ENCODE measurements at regions not wholly inside any gene's neighbourhood (a gene's known extent, or its start where the extent isn't known, plus 50 kb on each side); places are given as distances from the start of the nearest gene placed in this dataset.

DNA sequence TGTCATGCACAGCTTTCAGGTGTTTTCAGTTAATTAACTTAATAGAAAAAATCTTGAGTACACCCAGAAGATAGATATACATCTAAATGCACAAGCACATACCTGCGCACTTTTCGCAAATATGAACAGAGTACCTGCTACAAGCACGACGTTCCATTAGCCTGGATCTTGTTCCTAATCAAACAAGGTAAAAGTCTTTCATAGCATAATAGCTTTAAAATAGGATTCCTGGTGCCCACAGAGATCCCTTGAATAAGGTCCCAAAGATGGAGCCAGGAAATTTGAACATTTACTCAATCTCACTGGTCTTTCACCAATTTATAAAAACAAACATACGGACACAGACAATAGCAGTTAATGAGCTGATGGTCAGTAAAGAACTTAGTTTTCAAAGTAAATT, 689.8 kb upstream of the CHORDC1 start:
- DNase-seq: no peak

DNA sequence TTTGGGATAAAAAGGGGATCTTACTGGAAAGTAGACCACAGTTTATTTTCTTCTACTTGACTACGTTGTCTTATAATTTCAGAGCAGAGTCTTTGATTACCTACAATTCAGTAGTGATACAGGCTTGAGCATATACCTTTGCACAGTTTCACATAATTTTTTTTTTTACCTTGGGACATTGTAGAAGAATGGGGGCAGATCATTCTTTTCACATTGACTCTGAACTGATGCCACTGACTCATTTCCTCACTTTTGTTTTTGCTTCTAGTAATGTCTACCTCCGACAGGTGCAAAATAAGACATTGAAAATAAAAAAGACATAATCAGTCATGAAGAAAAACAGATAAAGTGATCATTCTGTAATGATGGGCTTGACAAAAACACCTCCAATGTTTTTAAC, 688.3 kb upstream of the CHORDC1 start:
- DNase-seq: no peak

DNA sequence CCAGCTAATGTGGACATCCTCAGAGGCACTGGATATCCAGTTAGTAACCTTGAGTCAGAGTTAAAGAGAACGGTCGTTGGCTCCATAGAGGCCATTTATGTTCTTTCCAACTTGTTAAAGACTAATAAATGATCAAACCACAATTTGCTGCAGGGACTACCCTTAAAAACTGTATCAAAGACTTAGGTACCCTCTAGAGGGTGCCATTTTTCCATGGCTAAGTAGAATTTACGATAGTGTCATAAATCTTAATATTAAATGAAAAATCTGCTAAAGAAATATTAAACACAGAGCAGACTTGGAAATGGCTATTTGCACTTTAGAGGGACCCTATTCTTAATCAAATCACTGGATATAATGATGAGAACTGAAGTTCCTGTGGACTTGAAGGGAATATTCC, 685.2 kb upstream of the CHORDC1 start:
- DNase-seq: no peak

DNA sequence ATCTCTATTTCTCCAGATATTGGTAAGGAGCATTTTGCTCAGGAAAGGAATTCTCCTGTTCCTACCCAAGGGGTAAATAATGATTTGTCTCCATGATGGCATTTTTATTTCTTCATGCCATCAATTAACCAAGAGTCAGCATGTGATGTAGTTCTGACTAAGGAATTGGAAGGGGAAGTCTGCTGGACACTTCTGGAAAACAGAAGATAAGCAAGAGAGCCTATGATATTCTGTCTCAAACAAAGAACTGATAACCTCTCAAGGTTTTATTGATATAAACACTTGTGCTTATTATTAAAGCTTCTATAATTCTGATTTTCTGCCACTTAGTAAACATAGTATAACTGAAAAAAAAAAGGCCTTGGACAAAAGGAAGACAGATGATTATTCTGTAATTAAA, 673.0 kb upstream of the CHORDC1 start:
- no peak for DNase-seq

DNA sequence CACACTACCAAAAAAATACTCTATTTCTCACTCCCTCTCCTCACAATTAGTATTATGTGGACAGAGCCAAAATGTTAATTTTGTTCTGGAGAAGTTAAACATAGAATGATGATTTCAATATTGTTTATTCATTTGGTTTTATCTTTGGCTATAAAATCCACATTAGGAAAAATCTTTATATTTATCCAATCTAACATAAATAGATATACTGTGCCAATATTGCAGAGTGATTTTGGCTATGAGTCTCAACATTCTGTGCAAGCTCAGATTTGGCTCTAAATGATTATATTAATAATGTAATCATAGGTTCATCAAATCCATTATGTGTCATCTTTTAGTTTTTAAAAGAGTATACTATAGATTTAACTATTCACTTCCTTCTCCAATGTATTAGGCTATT, 667.5 kb upstream of the CHORDC1 start:
- no peak for DNase-seq

DNA sequence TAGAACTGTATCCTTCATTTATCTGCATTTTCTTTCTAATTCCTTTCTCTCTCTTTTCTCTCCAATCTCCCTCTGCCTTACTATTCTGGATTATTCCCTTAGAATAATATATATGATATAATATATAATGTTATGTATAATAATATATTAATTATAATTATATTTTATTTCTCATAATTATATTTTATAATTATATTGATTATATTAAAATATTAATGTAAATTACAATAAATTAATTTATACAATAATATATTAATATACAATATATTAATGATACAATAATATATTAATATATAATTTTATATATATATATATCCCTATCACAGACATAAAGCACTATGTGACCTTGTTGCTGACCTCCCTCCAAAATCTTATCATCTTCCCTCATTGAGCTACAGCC, 661.3 kb upstream of the CHORDC1 start:
- no peak for DNase-seq

DNA sequence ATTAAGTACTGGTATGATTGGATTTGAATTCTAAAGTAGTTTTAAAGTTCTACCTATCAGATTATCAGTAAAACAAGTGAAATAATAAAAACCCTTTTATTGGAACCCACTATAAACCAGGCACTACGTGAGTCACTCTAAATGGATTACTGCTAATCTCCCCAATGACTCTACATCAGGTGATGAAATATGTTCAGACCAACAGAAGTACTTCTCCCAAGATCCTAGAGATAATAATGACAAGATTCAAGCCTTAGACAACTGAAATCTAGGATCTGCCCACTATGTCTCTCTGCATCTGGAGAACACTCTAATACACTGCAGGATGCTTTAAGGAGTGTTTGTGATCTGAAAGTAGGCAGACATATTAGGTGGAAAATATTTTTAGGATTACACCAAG, 652.1 kb upstream of the CHORDC1 start:
- no peak for DNase-seq

DNA sequence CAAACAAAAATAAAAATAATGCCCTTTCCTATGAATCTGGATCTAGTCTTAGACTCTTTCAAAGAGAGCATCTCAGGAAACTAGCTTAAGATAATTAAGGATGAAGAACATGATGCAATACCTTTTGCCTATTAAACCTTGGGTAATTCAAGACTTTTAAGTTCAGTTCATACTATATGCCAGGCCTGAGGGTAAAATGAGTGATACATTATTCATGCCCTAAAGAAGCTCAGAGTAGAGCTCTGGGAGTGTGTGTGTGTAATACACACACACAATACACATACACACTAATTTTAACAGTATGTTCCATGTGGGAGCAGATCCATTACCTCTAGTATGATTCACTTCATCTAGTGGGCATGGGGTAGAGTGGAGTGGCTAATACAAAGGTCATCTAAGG, 651.4 kb upstream of the CHORDC1 start:
- DNase-seq: no peak

DNA sequence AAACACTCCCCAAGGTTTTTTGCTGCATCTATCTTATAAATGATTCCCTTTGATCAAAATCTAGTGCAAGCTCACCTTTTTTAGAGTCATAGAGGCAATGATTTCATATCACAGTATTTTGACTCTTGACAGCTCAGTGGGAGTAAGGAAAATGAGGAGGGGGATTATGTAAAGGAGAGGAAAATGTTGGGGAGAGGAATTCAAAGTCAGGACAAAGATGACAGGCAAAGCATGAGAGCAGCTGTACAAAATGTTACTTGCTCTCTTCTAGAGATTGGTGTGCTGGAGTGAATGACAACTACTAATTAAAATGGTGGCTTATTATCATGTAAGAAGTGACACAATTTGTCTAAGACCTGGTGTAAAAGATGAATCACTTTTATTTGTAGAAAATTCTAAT, 644.6 kb upstream of the CHORDC1 start:
- DNase-seq: no peak

DNA sequence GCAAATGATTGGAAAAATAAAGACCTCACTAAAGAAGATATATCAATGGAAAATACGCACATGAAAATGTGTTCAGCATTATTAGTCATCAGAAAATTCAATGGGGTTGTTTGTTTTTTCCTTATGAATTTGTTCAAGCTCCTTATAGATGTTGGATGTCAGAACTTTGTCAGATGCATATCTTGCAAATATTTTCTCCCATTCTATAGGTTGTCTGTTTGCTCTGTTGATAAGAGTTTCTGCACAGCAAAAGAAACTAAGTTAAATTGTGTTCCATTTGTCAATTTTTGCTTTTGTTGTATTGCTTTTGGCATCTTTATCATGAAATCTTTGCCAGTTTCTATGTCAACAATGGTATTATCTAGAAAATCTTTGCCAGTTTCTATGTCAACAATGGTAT, 633.9 kb upstream of the CHORDC1 start:
- DNase-seq: no peak

DNA sequence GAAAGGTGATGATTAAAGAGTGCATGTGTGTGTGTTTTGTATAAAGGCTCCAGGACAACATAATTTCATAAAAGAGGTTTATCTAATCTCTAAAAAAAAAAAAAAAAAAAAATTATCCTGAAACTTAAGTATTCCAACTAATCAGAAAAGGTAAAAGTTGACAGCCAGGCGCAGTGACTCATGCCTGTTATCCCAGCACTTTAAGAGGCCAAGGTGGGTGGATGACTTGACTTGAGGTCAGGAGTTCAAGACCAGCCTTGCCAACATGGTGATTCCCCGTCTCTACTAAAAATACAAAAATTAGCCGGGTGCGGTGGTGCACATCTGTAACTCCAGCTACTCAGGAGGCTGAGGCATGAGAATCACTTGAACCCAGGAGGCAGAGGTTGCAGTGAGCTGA, 632.7 kb upstream of the CHORDC1 start:
- DNase-seq: no peak

DNA sequence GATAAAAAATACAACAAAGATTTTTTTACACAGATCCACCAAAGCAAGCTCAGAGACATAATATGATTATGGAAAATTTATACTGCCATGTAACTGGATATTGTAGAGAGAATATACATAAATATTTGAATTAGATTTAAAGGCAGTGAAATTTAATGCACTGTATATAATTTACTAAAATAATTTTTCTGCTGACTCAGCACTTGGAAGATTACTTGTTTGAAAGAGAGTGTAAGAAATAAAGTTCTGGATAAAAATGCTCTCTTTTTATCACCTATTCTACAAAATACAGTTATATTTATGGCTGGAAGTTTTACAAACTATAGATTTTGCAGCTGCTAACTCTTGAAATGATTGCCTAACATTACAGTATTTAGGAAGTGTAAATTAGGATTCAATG, 628.3 kb upstream of the CHORDC1 start:
- DNase-seq: no peak

DNA sequence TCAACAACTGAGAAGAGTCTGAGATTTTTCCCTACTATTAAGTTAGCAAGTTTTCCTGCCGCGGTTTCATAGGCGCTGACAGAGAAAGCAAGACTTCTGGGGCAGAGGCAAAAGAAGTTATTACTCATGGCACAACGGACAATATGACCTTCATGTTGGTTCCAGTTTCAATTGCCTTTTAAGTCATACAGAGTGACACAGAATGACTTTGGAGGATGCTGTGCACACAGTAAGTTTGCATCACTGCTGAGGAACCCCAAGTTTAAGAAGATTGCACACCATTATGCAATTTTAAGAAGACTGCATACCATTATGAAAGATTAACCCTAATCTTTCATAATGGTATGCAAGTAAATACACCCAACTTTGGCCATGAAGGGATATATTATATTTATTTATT, 626.5 kb upstream of the CHORDC1 start:
- no peak for DNase-seq

DNA sequence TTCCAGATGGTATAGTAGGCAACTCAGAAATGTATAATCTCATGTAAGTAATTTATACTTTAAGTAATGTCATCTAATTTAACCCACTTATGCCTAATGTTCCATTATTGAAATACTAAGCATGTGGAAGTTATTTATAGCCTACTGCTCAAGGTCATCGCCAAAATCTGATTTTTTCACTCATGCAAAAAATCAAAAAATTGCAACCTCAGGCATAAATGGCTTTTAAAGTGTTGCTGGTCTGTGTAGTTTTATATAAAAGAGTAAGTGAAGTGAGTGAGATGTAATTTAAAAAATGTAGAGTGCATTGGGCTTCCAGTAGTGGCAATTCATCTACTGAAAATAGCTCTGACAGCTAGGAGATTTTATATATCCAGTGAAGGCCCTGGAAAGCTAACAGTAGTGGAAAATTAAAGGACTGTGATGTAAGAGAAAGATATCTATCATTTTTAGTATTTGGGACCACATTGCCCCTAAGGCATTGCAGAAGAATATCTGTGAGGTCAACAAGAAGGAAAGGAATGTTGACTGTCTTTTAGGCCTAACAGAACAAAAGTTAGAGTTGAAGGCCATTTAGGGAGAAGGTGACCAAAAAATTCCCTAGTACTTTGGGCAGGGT, 624.5 kb upstream of the CHORDC1 start:
- no peak for DNase-seq

DNA sequence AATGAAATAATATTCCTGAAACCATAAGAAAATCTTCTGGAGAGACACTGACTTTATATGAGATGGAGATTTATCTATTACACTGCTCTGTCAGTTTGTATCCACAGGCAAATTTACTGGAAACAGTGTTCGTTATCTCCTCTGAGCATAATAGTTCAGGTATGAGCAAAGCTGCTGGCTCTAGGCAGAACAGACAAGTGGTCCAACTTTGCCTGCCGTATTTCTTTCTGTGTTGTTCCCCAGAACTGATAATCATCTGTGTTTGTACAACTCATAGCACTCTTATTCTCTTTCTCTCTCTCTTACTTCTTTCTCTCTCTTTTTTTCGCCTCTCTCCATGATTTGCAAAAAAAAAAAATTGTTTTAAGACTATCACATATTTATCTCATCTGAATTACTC, 623.8 kb upstream of the CHORDC1 start:
- no peak for DNase-seq

DNA sequence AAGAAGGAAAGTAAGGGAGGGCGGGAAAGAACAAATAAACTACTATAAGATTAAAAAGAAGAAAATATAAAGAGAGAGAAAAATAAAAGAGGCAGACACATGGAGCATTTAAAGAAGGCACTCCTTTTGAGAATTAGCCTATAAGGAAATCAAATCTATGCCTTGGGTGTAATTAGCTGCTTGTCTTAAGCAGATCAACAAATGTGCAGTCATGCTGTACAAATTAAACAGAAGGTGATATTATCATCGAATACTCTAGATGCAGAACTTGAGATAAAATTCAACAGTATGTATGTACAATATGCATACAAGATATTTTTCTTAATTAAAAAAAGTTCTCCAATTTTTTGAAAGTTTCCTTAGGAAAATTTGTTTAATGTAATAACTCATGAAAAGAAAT, 623.0 kb upstream of the CHORDC1 start:
- DNase-seq: no peak

DNA sequence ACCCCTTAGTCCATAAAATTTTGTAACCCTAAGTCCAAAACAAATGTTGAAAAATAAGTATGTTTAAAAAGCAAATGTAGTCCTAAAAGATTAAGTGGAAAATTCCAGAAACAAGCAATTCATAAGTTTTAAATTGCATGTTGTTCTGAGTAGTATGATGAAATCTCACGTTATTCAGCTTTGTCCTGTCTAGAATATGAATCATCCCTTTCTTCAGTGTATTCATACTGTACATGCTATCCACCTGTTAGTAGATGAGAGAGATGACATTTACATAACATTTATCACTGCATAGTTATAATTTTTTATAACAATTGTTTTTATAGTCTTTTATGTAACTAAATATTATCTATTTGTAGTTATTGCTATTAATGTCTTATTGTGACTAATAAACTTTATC, 622.3 kb upstream of the CHORDC1 start:
- no peak for DNase-seq

DNA sequence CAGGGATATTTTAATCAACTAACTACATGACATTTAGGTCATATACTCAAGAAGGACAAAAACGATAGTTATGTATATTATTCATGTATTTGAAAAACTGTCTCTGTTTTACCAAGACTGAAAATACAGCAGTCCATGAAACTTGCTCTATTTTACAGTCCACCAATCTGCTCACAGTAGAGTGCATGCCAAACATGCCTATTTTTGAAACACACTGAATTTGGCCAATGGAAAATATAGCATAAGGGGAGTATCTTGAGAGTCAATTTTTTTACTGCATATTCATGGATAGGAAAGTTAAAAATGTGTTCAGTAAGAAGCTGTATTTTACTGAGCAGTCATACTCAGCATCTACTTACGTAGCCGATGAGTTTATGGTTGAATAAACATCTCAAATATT, 621.2 kb upstream of the CHORDC1 start:
- DNase-seq: no peak

DNA sequence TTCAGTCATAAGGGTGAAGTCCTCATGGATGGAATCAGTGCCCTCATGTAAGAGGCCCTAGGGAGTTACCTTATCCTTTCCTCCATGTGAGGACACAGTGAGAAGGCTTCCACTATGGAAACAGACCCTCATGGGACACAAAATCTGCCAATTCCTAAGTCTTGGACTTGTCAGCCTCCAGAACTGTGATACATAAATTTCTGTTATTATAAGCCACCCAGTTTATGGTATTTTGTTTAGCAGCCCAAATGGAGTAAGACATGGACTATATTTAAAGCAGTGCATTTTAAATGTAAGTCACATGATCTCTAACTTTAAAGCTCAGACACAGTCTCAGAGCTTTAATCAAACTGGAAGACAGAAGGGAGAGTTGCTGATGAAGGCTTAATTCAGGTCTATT, 619.8 kb upstream of the CHORDC1 start:
- DNase-seq: no peak

DNA sequence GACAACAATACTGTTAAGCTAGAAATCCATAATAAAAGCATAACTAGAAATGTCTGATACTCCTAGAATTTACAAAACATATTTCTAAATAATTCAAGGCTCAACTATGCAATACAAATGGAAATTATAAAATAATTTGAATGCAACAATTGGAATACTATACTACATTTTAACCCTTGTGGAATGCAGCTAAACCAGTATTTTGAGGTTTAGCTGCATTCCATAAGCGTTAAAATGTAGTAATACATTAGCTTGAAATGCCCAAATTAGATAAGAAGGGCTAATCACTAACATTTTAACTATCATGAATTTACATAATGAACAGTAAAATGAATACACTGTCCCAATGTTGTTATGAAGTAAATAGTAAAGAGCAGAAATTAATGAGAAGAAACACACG, 617.2 kb upstream of the CHORDC1 start:
- no peak for DNase-seq

DNA sequence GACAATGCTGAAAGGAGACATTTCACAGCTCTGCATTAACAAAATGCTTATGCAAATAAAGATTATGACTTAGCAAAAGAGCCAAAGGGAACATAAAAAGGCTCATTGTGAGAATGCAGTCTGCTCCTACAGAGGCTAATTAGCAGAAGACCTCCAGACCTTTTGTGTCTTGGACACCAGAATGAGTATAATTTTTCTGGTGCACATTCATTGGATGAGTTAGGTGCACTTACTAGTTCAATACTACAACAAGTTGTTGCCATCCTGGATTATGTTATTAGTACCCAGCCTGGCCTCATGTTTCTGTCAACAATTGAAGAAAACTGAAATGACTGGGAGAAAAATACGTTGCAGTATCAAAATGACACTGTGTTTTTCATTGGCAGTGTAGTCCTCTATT, 613.2 kb upstream of the CHORDC1 start:
- no peak for DNase-seq

DNA sequence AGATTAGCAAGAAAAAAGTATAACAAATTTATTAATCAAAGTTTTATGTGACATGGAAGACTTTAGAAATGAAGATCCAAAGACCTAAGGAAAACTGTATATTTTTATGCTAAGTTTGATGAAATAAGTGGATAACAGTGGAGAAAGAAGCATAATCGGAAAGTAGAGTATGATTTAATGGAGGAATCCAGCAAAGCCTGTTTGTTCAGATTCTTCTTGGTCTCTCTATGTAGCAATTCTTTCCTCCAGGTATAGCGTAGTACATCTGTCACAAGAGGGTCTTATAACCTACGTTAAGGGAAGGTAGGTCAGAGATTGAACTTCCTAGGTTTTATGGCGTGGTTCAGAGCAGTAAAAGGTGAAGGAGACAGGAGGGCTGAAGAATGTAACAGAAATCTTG, 600.6 kb upstream of the CHORDC1 start:
- DNase-seq: no peak

DNA sequence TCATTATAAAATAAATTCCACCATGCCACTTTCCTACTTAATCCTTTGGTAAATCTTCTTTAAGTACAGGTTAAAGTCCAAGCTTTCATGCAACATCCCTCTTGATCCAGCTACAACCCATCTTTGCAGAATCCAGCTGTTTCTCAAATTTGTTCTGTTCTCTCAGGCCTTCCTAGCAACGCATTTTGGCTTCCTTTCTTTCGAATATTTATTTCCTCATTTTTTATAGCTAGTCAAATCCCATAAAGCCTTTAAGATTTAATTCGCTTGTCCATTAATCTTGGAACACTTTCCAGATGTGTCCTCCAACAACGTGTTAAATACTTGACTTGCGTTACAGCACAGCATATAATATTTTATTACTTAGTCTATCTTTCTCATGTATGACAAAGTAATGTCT, 600.1 kb upstream of the CHORDC1 start:
- no peak for DNase-seq

DNA sequence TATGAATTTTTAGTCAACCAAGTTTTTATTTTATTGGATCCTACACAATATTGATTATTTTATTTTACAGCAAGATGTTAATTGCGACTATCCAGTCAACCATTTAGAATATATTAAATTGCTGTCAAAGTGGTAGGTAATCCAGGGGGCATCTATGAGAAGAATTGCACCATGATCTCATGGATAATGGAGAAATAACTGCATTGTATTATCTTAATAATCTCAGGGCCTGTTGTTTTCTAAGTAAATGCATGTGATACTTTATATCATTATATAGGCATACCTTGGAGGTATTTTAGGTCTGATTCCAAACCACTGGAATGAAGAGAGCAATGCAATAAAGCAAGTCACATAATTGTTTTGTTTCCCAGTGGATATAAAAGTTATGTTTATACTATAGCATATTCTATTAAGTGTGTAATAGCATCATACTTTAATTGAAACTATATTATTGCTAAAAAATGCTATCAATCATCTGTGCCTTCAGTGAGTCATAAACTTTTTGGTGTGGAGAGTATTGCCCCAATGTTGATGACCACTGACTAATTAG, 595.4 kb upstream of the CHORDC1 start:
- no peak for DNase-seq

DNA sequence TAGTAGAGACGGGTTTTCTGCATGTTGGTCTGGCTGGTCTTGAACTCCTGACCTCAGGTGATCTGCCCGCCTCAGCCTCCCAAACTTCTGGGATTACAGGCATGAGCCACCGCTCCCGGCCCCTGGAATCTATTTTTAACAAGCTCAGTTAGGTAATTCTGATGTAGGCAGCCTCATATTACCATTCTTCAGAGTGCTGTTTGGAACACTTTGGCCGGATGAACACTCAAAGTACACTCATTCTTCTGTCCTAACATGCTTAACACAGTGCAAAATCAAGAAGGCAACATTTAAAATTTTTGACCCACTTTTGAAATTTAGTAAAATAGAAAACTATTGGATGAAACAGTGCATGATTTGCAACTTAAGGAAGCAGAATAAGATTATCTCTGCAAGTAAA, 586.7 kb upstream of the CHORDC1 start:
- DNase-seq: no peak

DNA sequence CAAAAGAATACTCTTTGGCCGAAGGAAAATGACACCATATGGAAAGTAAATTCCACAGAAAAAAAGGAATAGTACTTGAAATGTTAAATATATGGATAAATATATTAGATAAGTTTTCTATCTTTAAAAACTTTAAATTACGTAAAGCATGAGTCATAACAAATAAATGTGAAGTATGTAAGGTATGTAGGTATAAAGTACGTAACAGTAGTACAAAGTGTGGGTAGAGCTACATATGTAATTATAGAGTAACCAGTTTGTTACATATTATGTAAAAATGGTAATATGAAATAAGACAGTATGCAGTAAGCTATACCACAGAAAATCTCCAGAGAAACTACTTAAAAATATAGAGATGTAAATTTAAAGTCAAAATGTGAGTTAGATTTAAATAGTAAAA, 582.3 kb upstream of the CHORDC1 start:
- DNase-seq: no peak

All from EL (cell line).